Naive thymus-derived CD4-positive, alpha-beta T cell (primary cell): ENCODE measurements at regions not wholly inside any gene's neighbourhood (a gene's known extent, or its start where the extent isn't known, plus 50 kb on each side); places are given as distances from the start of the nearest gene placed in this dataset.
A peak's percentile ranks its signal among the peaks of the same experiment; 100 is the strongest.

Source experiments
- ATAC-seq: fragments of 150-1000 bp; cut with Tn5 transposase; 2 replicates; pipeline ENCODE4 v1.10.0; 2021; ENCODE audit warnings: mild to moderate bottlenecking, moderate library complexity
- CTCF ChIA-PET: fragments of 350-600 bp; sonication (Branson Sonifier 250); formaldehyde crosslinking; loops from one replicate; lab custom pipeline; 2021; ENCODE audit warnings: antibody characterized with exemption; lab: Charles Lee
- POLR2A ChIA-PET: fragments of 350-600 bp; sonication (Branson Sonifier 250); formaldehyde crosslinking; loops from one replicate; lab custom pipeline; 2021; ENCODE audit warnings: antibody characterized with exemption, inconsistent platforms; lab: Charles Lee
- DNase-seq, 9 donors: peaks; one replicate each; pipeline versions ENCODE4 v3.0.0 to v3.0.0-alpha.2; 2020 to 2022; ENCODE audit warnings: mixed read lengths in 1 of 9
- H3K27ac ChIP-seq: one replicate; pipeline ENCODE4 v1.7.0; 2013; ENCODE audit warnings: mild to moderate bottlenecking, low read depth, low read length, moderate library complexity
- H3K27me3 ChIP-seq, 2 donors: one replicate each; pipeline ENCODE4 v1.7.0; 2013; ENCODE audit warnings: low read length in 2 of 2, mild to moderate bottlenecking in 2 of 2, moderate library complexity in 2 of 2; ENCODE audit not compliant: control insufficient read depth in 2 of 2, insufficient read depth in 2 of 2
- H3K36me3 ChIP-seq, 3 experiments: 1 replicate in 2 of 3; 2 replicates in 1 of 3; pipeline ENCODE4 v1.7.0; 2013; ENCODE audit warnings: low read length in 3 of 3, mild to moderate bottlenecking in 3 of 3, moderate library complexity in 1 of 3; ENCODE audit not compliant: insufficient read depth in 3 of 3, control insufficient read depth in 2 of 3
- H3K4me1 ChIP-seq, 2 donors: one replicate each; pipeline ENCODE4 v1.7.0; 2013; ENCODE audit warnings: low read length in 2 of 2, mild to moderate bottlenecking in 2 of 2, moderate library complexity in 1 of 2; ENCODE audit not compliant: control insufficient read depth in 2 of 2, insufficient read depth in 2 of 2
- H3K4me3 ChIP-seq: 2 replicates; pipeline ENCODE4 v1.7.0; 2013; ENCODE audit warnings: mild to moderate bottlenecking, low read length
- H3K9me3 ChIP-seq, 3 experiments: 1 replicate in 2 of 3; 2 replicates in 1 of 3; pipeline ENCODE4 v1.7.0; 2013; ENCODE audit warnings: low read length in 3 of 3; ENCODE audit not compliant: control insufficient read depth in 2 of 3
- H3K27ac Mint-ChIP-seq, 9 donors: one replicate each; pipeline ENCODE4 v1.8.0; 2020 to 2022; ENCODE audit warnings: mixed read lengths in 9 of 9, mild to moderate bottlenecking in 8 of 9, moderate library complexity in 5 of 9, inconsistent platforms in 2 of 9
- H3K27me3 Mint-ChIP-seq, 5 donors: one replicate each; pipeline ENCODE4 v1.8.0; 2021 to 2022; ENCODE audit warnings: mixed read lengths in 5 of 5, mild to moderate bottlenecking in 1 of 5
- H3K36me3 Mint-ChIP-seq, 5 donors: one replicate each; pipeline ENCODE4 v1.8.0; 2020 to 2022; ENCODE audit warnings: mixed read lengths in 5 of 5, mild to moderate bottlenecking in 3 of 5, inconsistent platforms in 1 of 5
- H3K4me1 Mint-ChIP-seq, 7 donors: one replicate each; pipeline ENCODE4 v1.8.0; 2020 to 2022; ENCODE audit warnings: mixed read lengths in 7 of 7, mild to moderate bottlenecking in 3 of 7, inconsistent platforms in 1 of 7
- H3K4me3 Mint-ChIP-seq, 10 donors: one replicate each; pipeline ENCODE4 v1.8.0; 2020 to 2022; ENCODE audit warnings: mild to moderate bottlenecking in 10 of 10, mixed read lengths in 10 of 10, moderate library complexity in 6 of 10, inconsistent platforms in 2 of 10
- H3K9me3 Mint-ChIP-seq, 11 donors: one replicate each; pipeline ENCODE4 v1.8.0; 2020 to 2022; ENCODE audit warnings: mixed read lengths in 11 of 11, mild to moderate bottlenecking in 4 of 11, inconsistent platforms in 1 of 11, moderate library complexity in 1 of 11
- intact Hi-C, 2 donors: fragments of 100-400 bp; cut with micrococcal nuclease; formaldehyde crosslinking; loops; one replicate each; pipeline ENCODE4 v1.15.1; 2023

- H3K36me3 ChIP-seq = no peaks in the 10 kb centered on the region
- DNase-seq (no peak), ATAC-seq (no peak)
- intact Hi-C loops = no loop called here
- H3K27ac ChIP-seq = no peak overlapping the region
- Mint-ChIP-seq H3K36me3 (no peaks in the 10 kb centered on the region), H3K4me3 (no peak overlapping the region), H3K27me3 (peaks cover 0 to 11% (median 4%) of the 10 kb centered on the region in 5 donors), H3K27ac (no peak overlapping the region), H3K4me1 (no peaks in the 10 kb centered on the region), H3K9me3 (peaks cover 0 to 2% (median 0%) of the 10 kb centered on the region in 11 donors)
- ChIA-PET CTCF (no interaction called here), POLR2A (no interaction called here)
- no peak overlapping the region for H3K4me3 ChIP-seq
- H3K4me1 ChIP-seq = no peaks in the 10 kb centered on the region
- H3K27me3 ChIP-seq = no peaks in the 10 kb centered on the region
- no peaks in the 10 kb centered on the region for H3K9me3 ChIP-seq
These were observed 223.7 kb upstream of the DPH6 start for GRCh38 chr15:35769656-35770055.

- Mint-ChIP-seq H3K27ac (no peak overlapping the region), H3K4me3 (no peak overlapping the region), H3K36me3 (no peaks in the 10 kb centered on the region), H3K9me3 (peaks cover 0 to 3% (median 0%) of the 10 kb centered on the region in 11 donors), H3K27me3 (peaks cover 0 to 7% (median 4%) of the 10 kb centered on the region in 5 donors), H3K4me1 (no peaks in the 10 kb centered on the region)
- H3K9me3 ChIP-seq = no peaks in the 10 kb centered on the region
- ATAC-seq (no peak), DNase-seq (no peak)
- POLR2A ChIA-PET = no interaction called here
- no peak overlapping the region for H3K4me3 ChIP-seq
- no peaks in the 10 kb centered on the region for H3K36me3 ChIP-seq
- intact Hi-C loops = no loop called here
- H3K27ac ChIP-seq = no peak overlapping the region
- CTCF ChIA-PET = no interaction called here
- no peaks in the 10 kb centered on the region for H3K27me3 ChIP-seq
- no peaks in the 10 kb centered on the region for H3K4me1 ChIP-seq
These were observed 225.9 kb upstream of the DPH6 start for GRCh38 chr15:35771746-35772442.

GRCh38 chr15:35774653-35775052, 228.7 kb upstream of the DPH6 start:
- intact Hi-C loops = no loop called here
- H3K4me1 ChIP-seq = no peaks in the 10 kb centered on the region
- H3K9me3 Mint-ChIP-seq = peaks cover 0 to 3% (median 0%) of the 10 kb centered on the region in 11 donors
- H3K27ac Mint-ChIP-seq = no peak overlapping the region
- H3K36me3 ChIP-seq = no peaks in the 10 kb centered on the region
- H3K4me3 ChIP-seq = no peak overlapping the region
- POLR2A ChIA-PET = no interaction called here
- DNase-seq = no peak
- H3K4me1 Mint-ChIP-seq = no peaks in the 10 kb centered on the region
- no peak overlapping the region for H3K27ac ChIP-seq
- H3K9me3 ChIP-seq = no peaks in the 10 kb centered on the region
- ATAC-seq = no peak
- CTCF ChIA-PET = no interaction called here
- H3K27me3 ChIP-seq = no peaks in the 10 kb centered on the region
- H3K36me3 Mint-ChIP-seq = no peaks in the 10 kb centered on the region
- H3K27me3 Mint-ChIP-seq = peaks cover 0 to 7% (median 4%) of the 10 kb centered on the region in 5 donors
- H3K4me3 Mint-ChIP-seq = no peak overlapping the region

- peaks cover 0 to 8% (median under 1%) of the 10 kb centered on the region in 5 donors for H3K27me3 Mint-ChIP-seq
- peaks cover 0 to 3% (median 0%) of the 10 kb centered on the region in 11 donors for H3K9me3 Mint-ChIP-seq
- ATAC-seq = no peak
- intact Hi-C loops = no loop called here
- H3K4me1 Mint-ChIP-seq = no peaks in the 10 kb centered on the region
- Histone ChIP-seq H3K4me1 (no peaks in the 10 kb centered on the region), H3K27me3 (no peaks in the 10 kb centered on the region), H3K36me3 (no peaks in the 10 kb centered on the region), H3K27ac (no peak overlapping the region), H3K4me3 (no peak overlapping the region), H3K9me3 (no peaks in the 10 kb centered on the region)
- no peak overlapping the region for H3K4me3 Mint-ChIP-seq
- no peak overlapping the region for H3K27ac Mint-ChIP-seq
- ChIA-PET POLR2A (no interaction called here), CTCF (no interaction called here)
- no peaks in the 10 kb centered on the region for H3K36me3 Mint-ChIP-seq
- DNase-seq = no peak
These were observed 229.5 kb upstream of the DPH6 start for GRCh38 chr15:35775471-35775870.

GRCh38 chr15:35777061-35777460, 231.1 kb upstream of the DPH6 start:
- CTCF ChIA-PET = no interaction called here

GRCh38 chr15:35783203-35783602, 237.2 kb upstream of the DPH6 start:
- DNase-seq = no peak
- POLR2A ChIA-PET = no interaction called here
- H3K36me3 Mint-ChIP-seq = no peaks in the 10 kb centered on the region
- intact Hi-C loops = no loop called here
- H3K4me3 Mint-ChIP-seq = no peak overlapping the region
- CTCF ChIA-PET = no interaction called here
- ATAC-seq = no peak
- Histone ChIP-seq H3K4me1 (no peaks in the 10 kb centered on the region), H3K36me3 (no peaks in the 10 kb centered on the region), H3K27ac (no peak overlapping the region), H3K27me3 (no peaks in the 10 kb centered on the region), H3K9me3 (no peaks in the 10 kb centered on the region), H3K4me3 (no peak overlapping the region)
- no peak overlapping the region for H3K27ac Mint-ChIP-seq
- H3K4me1 Mint-ChIP-seq = no peaks in the 10 kb centered on the region
- H3K9me3 Mint-ChIP-seq = peaks cover 0 to 4% (median 0%) of the 10 kb centered on the region in 11 donors
- H3K27me3 Mint-ChIP-seq = peaks cover 0 to 13% (median 8%) of the 10 kb centered on the region in 5 donors

More at GRCh38 chr15:35777061-35777460, 231.1 kb upstream of the DPH6 start:
- Histone ChIP-seq H3K9me3 (no peaks in the 10 kb centered on the region), H3K27ac (no peak overlapping the region), H3K4me3 (no peak overlapping the region), H3K27me3 (no peaks in the 10 kb centered on the region), H3K36me3 (no peaks in the 10 kb centered on the region), H3K4me1 (no peaks in the 10 kb centered on the region)
- Mint-ChIP-seq H3K4me3 (no peak overlapping the region), H3K27ac (no peak overlapping the region), H3K36me3 (no peaks in the 10 kb centered on the region), H3K4me1 (no peaks in the 10 kb centered on the region), H3K9me3 (peaks cover 0 to 3% (median 0%) of the 10 kb centered on the region in 11 donors), H3K27me3 (peaks cover 0 to 17% (median 0%) of the 10 kb centered on the region in 5 donors)
- POLR2A ChIA-PET = no interaction called here
- intact Hi-C loops = no loop called here
- ATAC-seq = no peak
- DNase-seq = peak in 1 of 9 donors; percentile 2

- no peak overlapping the region for H3K27ac ChIP-seq
- H3K27me3 ChIP-seq = no peaks in the 10 kb centered on the region
- Mint-ChIP-seq H3K4me3 (no peak overlapping the region), H3K27me3 (peaks cover 0 to 18% (median 10%) of the 10 kb centered on the region in 5 donors), H3K4me1 (no peaks in the 10 kb centered on the region), H3K27ac (no peak overlapping the region), H3K9me3 (peaks cover 0 to 4% (median 0%) of the 10 kb centered on the region in 11 donors), H3K36me3 (no peaks in the 10 kb centered on the region)
- H3K4me3 ChIP-seq = no peak overlapping the region
- CTCF ChIA-PET = interaction anchor here (0.6 kb wide), 1 partner anchor 760 kb away, joined by 3 read pairs; no protein-coding TSS in a partner anchor
- POLR2A ChIA-PET = no interaction called here
- H3K36me3 ChIP-seq = no peaks in the 10 kb centered on the region
- no peaks in the 10 kb centered on the region for H3K4me1 ChIP-seq
- no peak for ATAC-seq
- no peaks in the 10 kb centered on the region for H3K9me3 ChIP-seq
- no peak for DNase-seq
- intact Hi-C loops = no loop called here
These were observed 238.8 kb upstream of the DPH6 start for GRCh38 chr15:35784745-35785144.
